HS-27A (cell line): ENCODE measurements at regions not wholly inside any gene's neighbourhood (a gene's known extent, or its start where the extent isn't known, plus 50 kb on each side); places are given as distances from the start of the nearest gene placed in this dataset.
"Not testable (repeated sequence)": the region's sequence is repeated elsewhere in the genome, so short reads cannot be mapped to it uniquely, and the experiment has no call there.

Experiments
- DNase-seq: peaks from one replicate; pipeline ENCODE4 v3.0.0-alpha.2; 2012; ENCODE audit warnings: low read depth, missing footprints

DNA sequence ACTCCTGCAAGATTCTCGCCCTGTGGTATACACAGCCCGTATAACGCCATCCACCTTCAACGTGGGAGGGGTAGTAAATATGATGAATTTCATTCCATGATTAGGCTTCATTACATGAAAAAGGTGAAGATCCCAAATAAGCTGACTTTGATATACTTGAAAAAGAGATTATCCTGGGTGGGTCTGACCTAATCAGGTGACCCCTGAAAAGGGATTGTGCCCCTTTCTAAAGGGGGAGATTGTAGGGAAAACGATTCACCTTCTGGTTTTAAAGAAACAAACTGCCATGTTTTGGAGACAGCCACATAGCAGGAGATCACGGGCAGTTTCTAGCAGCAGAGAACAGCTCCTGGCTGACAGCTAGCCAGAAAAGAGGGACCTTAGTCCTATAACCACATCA, 155.1 kb upstream of the SMLR1 start:
- DNase-seq, result no peak

DNA sequence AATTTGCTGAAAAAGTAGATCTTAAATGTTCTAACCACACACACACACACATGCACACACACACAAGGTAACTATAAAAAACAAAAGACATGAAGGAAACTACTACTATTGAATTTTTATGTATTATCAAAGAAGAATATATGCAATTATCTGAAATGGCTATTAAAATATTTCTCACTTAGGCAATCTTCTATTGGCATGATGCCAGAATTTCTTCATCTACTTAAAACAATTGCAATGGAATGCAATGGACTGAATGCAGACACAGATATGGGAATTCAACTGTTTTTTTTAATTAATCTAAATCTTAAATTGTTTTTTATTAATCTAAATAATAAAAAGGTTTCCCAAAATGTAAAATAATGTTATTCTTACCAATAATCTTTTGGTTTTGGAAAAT, 152.6 kb upstream of the SMLR1 start:
- no peak for DNase-seq

DNA sequence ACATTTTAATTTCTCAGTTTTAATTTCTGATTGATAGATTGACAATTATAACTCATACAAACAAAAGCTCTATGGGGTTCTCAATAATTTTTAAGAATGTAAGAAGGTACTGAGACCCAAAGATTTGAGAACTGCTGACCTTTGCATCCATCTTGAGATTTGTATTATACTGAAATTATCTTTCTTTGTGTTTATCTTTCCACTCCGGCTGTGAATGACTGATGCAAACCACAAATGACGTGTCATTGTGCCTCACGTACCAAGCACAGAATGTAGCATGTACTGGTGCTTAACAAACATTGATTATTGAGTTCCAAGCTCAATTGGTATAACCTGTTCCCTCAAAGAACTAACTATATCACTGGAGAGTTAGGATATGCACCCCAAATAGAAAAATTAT, 152.1 kb upstream of the SMLR1 start:
- peak; percentile 83 for DNase-seq

DNA sequence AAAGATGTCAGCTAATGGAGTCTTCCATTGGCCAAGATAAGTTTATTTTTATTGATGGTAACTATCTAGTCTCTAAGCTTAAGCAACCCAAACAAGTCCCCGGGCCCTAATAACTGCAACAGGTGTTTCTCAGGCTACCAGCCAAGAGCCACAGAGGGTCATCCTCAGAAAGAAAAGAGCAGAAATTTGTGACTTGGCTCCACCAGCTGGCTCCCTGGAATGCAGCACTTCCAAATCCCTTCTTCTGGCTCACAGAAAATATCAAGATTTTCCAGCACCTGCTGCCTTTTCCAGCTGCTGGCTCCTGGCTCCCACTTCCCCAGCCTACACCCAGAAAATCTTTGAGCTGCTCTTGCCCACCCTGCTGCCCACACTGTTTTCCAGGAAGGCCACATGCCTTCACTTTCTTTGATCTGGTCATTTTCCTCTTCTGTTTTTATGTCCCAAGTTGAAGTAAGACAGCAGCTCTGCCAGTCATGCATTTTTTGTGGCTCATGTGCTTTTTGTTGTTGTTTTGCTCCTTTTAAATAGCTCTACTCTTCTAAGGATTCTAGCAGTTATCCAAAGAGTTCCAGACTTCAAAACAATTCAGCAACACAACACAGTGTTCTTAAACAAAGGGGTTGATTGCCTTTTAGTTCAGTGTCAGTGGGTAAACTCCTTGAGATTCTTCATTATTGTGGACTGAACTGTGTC, 151.0 kb upstream of the SMLR1 start:
- no peak for DNase-seq

DNA sequence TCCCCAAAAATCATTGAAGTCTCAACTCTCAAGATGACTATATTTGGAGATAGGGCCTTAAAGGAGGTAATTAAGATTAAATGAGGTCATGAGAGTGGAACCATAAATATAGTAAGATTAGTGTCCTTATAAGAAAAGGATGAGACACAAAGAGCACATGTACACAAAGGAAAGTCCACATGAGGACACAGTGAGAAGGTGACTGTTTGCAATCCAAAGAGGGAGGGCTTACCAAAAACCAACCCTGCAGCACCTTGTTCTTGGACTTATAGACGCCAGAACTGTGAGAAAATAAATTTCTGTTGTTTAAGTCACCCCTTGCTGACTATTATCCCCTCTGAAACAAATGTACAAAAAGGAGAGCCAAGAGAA, 150.4 kb upstream of the SMLR1 start:
- DNase-seq, result no peak

DNA sequence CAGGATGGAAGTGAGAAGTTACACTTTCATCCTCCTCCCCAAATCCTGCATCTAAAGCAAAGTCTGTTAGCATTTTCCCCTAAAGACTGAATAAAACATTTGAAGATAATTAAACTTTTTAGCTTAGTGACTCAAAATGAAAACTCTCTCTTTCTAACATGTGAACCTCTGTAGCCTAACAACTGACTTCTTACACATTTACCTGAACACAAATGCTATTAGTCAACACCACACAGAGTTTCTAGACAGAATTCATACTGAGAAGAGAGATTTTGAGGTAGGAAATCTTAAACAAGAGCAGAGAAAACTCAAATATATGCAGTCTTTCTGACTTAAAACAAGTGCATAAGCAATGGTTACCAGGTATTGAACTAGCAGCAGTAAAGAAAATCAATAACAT, 149.9 kb upstream of the SMLR1 start:
- no peak for DNase-seq

DNA sequence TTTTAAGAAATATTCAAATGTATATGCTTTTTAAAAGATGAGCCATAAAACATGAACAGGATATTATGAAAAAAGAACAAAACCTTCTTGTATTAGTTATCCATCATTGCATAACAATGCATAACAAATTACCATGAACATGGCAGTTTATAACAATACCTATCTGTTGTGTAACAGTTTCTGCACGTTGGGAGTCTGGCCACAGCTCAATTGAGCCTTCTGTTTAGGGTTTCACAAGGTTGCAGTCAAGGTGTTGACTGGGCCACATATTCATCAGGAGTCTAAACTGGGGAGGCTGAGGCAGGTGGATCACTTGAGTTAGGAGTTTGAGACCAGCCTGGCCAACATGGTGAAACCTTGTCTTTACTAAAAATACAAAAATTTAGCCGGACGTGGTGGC, 149.4 kb upstream of the SMLR1 start:
- no peak for DNase-seq

DNA sequence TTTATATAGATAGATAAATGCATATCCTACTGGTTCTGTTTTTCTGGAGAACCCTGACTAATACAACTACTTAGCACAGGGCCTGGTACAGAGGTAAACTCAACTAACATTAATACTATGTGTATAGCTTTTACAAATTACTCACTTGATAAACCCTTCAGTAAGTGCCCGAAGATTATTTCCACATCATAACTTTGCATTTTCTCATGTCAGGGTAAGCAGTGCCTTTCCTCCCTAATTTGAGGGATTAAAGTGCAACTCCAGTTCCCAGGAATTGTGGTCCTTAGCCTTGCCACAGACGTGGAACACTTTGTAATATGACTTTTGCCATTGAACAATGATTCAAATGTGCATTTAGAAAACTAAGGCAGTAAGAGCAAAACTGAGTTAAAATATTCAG, 147.5 kb upstream of the SMLR1 start:
- no peak for DNase-seq

DNA sequence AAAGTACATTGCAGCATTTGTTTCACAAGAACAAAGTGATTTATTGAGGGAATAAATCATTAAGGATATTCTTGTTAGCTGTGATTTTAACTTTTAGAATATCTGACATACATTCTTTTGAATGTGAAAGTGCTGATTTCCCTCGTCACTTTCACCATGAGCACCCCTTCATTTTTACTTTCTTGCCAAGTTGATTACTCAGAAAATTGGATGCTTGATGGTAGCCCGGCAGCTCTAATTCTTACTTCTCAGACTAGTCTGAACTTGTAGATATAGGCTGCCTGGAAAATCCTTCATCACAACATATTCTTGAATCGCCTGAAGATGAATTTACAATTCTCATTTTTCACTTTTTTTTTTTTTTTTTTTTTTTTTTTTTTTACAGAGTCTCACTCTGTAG, 147.1 kb upstream of the SMLR1 start:
- no peak for DNase-seq

DNA sequence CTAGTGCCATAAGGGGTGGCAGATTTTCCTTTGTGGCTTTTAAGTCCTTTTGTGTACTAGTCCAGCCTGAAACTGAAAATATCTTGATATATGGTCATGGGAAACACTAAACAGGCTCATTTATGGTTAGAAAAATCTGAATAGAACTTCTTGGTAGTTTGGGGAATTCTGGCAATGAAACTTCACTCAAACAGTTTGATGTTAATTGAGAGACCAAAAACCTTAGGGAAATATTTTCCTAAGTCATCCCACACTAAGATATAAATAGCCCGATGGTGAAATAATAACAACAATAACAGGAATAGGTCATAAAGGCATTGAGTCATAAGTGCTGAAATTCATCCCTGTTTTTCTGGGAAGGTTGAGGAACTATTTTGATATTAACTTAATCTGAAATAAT, 146.2 kb upstream of the SMLR1 start:
- no peak for DNase-seq

DNA sequence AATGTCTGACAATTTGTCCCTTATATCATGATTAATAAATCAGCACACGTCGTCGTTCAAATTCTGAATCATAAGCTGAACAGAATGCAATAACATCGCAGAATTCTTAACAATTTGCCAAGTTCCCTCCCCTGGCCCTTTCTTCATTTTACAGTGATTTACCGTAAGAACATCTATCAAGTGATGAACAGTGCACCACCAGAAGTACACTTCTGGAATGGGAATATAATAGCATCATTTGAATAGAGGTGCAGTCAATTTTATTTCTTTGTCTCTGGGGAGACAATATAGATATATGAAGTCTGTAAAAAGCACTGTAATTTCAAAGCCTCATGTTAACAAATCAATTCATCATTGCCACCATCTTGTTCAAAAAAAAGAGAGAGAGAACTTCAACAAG, 145.1 kb upstream of the SMLR1 start:
- DNase-seq, result no peak

DNA sequence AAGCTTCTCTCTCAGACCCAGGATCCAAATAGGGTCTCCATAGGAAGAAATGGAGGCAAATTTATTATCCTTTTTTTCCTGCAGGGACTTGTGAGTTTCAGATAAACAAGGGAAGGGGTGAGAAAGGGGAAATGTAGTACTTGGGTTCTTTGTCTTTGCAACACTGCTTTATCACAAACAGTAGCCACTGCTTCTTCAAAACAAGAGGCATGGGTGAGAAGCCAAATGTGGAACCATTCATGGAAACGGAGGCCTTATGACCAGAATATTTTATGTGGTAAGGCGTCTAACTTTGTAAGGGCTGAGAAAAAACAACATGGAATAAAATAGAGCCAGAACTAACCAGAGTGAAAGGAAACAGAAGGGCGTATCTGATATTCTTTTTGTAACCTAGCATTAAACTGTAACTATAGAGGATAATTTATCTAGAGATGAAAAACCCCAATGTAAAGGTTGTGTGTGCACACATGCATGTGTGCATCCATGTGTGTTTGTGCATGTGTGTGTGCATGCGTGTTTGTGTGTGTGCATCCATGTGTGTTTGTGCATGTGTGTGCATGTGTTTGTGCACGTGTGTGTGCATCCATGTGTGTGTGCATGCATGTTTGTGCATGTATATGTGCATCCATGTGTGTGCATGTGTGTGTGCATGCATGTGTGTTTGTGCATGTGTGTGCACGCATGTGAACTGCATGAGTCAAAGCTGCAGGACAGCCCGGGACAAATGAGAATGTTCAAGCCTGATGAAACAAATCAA, 143.3 kb upstream of the SMLR1 start:
- no peak for DNase-seq

DNA sequence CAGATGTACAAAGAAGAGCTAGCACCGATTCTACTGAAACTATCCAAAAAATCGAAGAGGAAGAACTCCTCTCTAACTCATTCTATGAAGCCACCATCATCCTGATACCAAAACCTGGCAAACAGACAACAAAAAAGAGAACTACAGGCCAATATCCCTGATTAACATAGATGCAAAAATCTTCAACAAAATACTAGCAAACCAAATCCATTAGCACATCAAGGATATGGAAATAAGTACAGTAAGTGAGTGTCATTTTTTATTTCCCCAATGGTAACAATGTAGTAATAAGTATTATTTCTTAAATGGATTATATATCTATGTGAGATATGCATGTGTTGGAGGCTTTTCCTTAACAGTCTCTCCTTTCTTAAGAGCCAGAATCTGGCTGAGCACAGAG, 134.5 kb upstream of the SMLR1 start:
- no peak for DNase-seq

DNA sequence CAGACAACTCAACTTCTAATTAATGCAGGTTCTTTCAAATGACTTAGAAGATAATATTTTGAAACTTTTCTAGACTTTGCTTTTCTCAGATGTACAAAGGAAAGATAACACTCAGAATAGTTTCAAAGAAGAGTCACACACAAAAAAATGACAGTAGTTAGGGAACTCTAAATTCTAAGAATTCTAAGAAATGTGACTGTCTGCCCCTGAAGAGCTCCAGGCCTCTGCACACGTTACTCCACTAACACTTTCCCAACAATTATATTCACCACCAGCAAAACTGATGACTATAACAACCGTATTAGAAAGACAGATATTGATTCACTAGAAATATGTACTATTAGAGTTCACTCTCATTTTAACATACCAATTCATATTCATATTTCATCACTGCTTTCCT, 133.3 kb upstream of the SMLR1 start:
- DNase-seq, result no peak

DNA sequence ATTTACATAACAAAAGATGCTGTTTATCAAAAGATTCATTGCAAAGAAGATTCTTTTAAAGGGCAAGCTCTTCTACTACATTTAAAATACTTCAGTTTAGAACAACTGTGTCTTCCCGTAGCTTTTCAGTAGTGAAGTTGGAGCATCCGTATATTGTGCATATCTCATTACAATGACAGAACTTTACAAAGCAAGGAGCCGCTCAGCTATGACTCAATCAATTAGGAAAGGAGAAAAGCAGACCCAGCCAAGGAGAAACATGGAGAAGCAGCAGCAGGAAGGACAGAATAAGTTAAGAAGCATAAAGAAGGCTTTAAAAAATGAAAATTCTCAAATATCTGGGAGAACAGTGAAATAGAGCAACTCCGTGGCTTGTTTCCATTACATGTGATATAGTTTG, 132.6 kb upstream of the SMLR1 start:
- DNase-seq, result no peak

DNA sequence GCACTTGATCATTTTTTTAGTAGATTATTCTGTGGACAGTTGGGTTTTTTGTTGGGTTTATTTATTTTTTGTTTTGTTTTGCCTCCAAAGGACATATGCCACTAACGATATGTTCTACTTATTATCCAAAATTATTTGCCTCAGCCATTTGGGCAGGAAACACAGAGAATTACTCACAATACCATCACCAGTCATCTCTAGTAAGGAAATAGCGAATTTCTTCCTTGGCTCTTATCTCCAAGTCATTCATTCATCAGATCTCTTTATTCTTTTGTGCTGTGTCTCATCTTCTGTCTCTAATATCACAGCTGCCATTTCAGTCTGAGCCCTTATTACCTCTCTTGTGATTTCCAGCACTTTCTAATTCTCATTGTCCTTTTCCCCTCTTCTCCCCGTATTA, 130.4 kb upstream of the SMLR1 start:
- no peak for DNase-seq

DNA sequence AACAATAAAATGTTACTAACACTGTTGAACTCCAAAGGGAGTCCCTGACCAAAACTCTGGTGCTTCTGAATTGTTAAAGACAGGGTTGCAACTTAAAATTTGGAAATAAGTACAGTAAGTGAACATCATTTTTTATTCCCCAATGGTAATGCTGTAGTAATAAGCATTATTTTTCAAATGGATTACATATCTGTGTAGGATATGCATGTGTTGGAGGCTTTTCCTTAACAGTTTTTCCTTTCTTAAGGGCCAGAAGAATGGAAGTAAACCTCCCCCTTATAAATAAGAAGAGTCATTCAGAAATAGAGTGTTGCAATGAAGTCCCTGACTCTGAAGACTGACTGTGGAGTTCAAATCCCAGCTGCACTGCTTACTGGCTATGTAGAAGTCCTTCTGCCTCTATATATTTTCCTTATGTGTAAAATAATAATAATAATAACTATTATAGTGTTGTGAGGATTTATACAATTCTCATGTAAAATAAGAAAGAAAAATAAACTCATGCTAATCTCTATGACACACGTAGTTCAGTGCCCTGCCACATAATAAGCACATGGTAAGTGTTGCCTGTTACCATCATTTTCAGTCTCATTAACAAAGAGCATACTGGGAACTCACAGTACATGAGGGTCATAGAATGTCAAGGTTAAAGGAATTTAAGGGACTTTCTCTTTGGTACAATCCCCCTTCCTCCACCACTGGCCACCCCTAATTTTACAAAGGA, 129.8 kb upstream of the SMLR1 start:
- DNase-seq, result peak; percentile 22

DNA sequence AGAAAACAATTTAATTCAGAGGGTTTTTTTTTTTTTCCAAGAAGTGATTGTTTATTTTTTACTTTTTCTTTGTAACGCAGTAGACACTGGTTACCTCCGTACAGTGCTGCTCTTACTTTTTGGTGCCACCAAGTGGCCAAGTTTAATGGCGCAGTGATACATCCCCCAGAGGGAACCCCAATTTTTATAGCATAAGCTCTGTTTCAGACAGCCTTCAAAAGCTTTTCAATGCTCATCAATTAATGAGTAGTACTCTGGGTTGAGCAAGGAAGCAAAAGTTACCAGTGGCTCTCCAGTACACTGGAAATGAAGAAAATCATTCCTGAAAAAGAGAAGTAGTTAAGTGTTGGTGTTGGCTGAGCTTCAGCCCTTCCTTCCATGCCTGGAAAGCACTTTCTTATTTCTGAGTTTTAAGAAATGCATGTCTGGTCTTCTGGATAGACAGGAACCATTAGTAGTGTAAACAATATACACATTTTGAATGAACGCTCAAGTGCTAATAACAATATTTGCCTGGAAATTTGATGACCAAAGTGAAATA, 129.1 kb upstream of the SMLR1 start:
- peak; percentile 58 for DNase-seq

DNA sequence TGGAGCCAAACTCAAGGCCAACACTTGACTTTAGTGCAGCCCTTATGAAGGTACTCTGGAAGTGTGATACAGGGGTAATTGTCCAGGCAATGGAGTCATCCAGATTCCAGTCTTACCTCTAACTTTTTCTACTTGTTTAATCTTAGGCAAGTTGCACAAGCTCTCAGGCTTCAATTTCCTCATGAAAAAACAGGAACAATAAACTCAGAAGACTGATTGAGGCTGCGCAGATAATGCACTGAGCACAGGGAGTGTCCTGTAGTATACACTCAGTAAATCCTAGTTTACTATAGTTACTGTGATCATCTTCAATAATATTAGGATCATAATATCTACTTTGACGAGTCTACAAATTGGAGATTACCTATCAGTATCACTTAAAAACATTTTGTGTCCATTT, 127.5 kb upstream of the SMLR1 start:
- no peak for DNase-seq

DNA sequence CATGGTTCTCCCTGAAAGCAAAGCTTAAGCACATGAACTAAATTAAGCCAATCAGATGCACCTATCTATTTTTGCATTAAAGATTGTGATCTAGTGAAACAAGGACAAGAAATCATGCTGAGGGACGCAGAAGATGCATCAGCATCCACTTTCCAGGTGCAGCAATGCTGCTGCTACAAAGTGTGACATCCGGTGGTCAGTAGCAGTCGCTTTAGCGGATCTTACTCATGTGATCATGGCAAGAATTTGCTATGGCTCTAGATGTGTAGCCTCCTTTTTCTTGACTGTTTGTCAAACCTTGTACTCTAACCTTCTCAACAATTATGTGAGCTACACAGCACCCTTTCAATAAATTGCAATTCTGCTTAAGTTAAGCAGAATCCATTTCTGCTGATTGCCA, 126.8 kb upstream of the SMLR1 start:
- no peak for DNase-seq

DNA sequence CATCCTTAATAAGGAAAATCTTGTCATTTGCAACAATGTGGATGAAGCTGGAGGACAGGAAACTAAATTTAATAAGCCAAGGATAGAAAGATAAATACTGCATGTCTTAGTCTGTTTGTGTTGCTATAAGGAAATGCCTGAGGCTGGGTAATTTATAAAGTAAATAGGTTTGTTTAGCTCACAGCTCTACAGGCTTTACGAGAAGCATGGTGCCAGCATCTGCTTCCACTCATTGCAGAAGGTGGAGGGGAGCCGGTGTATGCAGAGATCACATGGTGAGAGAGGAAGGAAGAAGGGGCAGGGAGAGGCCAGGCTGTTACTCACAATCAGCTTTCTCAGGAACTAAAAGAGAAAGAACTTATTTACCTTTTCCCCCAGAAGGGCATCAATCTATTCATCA, 118.9 kb upstream of the SMLR1 start:
- no peak for DNase-seq

DNA sequence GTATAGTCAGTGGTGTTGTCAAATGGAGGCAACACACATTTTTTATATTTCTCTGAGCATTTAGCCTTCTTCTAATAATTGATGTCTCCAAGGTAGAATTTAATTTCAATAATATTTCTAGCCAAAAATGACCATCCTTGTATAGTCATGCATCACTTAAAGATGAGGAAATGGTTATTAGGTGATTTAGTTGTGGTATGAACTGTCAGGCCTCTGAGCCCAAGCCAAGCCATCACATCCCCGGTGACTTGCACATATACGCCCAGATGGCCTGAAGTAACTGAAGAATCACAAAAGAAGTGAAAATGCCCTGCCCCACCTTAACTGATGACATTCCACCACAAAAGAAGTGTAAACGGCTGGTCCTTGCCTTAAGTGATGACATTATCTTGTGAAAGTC, 115.6 kb upstream of the SMLR1 start:
- DNase-seq, result not testable (repeated sequence)

DNA sequence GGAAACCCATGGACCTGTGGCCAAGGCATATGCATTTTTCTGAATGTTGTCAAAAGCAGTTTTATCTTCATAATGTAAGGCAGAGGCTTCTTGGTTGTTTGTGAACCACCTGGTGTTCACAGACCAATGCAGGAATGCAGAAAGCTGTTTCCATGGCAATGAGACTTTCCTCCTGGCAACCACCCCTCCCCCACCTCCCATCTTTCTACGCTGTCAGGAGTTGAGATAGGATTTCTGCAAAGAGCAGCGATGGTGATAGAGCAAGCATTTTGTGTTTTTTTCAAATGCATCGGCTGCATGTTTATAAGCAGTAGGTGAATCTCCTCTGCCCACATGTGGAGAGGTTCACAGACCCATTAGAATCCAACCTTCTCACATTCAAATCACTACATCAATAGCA, 114.1 kb upstream of the SMLR1 start:
- no peak for DNase-seq
